OCI-LY7 (cell line): ENCODE measurements at regions not wholly inside any gene's neighbourhood (a gene's known extent, or its start where the extent isn't known, plus 50 kb on each side); places are given as distances from the start of the nearest gene placed in this dataset.

Source experiments
- EZH2phosphoT487 ChIP-seq: fragments of 200-600 bp; sonication (generic); IDR thresholded peaks from 2 replicates; pipeline ENCODE4 v1.6.1; 2018; ENCODE audit warnings: low read depth, borderline replicate concordance, mild to moderate bottlenecking, mixed run types, antibody characterized with exemption, low read length, moderate library complexity, mixed read lengths
- TF ChIP-seq, protein P1 (sequence below): fragments of 200-600 bp; sonication (generic); conservative IDR thresholded peaks from 2 replicates; pipeline ENCODE4 v1.5.1; 2014; ENCODE audit warnings: mild to moderate bottlenecking, antibody characterized with exemption, low read length, moderate library complexity, mixed read lengths

DNA sequence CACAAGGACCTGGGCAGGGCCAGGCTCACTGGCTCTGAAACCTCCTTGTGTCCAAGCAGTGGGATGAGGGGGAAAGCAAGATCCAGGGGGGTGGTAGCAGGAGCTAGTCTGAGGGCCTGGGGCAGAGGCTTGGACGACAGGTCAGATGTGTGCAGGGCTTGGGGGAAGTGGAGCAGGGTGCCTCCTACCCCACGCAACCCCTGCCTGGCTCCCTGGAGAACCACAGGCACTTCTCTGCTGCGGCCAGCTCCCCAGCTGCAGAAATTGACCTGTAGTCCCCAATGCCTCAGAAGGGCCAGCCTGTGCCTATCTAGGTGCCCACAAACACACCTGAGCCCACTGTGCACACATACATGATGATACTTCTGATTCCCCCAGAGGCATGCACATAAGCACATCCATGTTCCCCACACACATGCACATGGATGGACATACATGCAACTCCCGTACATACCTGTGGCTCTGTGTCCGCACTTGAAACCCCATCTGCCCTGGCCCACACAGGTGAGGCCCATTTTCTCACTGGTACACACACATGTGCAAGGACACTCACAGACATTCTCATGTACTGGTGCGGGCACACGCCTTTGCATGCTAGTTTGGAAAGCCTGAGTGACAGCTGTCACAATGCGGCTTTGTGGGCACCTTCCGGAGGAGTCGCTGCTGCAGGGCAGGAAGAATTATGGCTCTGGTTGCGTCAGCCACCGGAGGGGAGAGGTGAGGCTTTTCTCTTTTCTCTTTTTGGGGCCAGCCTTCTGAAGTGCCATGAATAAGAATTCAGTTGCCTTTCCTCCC lies 247.2 kb upstream of the CSF3R start:
- TF ChIP-seq, protein P1, sequence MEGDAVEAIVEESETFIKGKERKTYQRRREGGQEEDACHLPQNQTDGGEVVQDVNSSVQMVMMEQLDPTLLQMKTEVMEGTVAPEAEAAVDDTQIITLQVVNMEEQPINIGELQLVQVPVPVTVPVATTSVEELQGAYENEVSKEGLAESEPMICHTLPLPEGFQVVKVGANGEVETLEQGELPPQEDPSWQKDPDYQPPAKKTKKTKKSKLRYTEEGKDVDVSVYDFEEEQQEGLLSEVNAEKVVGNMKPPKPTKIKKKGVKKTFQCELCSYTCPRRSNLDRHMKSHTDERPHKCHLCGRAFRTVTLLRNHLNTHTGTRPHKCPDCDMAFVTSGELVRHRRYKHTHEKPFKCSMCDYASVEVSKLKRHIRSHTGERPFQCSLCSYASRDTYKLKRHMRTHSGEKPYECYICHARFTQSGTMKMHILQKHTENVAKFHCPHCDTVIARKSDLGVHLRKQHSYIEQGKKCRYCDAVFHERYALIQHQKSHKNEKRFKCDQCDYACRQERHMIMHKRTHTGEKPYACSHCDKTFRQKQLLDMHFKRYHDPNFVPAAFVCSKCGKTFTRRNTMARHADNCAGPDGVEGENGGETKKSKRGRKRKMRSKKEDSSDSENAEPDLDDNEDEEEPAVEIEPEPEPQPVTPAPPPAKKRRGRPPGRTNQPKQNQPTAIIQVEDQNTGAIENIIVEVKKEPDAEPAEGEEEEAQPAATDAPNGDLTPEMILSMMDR, result no peak
- no peak for TF ChIP-seq EZH2phosphoT487
